Cardiac muscle cell (in vitro differentiated cells and primary cell): ENCODE measurements at regions not wholly inside any gene's neighbourhood (a gene's known extent, or its start where the extent isn't known, plus 50 kb on each side); places are given as distances from the start of the nearest gene placed in this dataset.

Experiments used
- DNase-seq, 2 donors: peaks; one replicate each; pipeline versions ENCODE4 v3.0.0 to v3.0.0-alpha.2; 2010 to 2017; ENCODE audit warnings: low read depth in 1 of 2, low spot score in 1 of 2
- H3K27ac ChIP-seq: fragments of 200-600 bp; sonication (generic); 2 replicates; pipeline ENCODE4 v1.5.1; 2016
- H3K27me3 ChIP-seq: fragments of 200-600 bp; sonication (generic); 2 replicates; pipeline ENCODE4 v1.6.0; 2016; ENCODE audit warnings: control low read depth
- H3K36me3 ChIP-seq: fragments of 200-600 bp; sonication (generic); 2 replicates; pipeline ENCODE4 v1.5.1; 2016; ENCODE audit warnings: control low read depth
- H3K4me1 ChIP-seq: fragments of 200-600 bp; sonication (generic); 2 replicates; pipeline ENCODE4 v1.8.1; 2017; ENCODE audit warnings: low read depth, mild to moderate bottlenecking, mixed run types
- H3K4me3 ChIP-seq: fragments of 200-600 bp; sonication (generic); 2 replicates; pipeline ENCODE4 v1.5.1; 2016; ENCODE audit warnings: mild to moderate bottlenecking
- H3K9me3 ChIP-seq: fragments of 200-600 bp; sonication (generic); 2 replicates; pipeline ENCODE4 v1.5.1; 2017; ENCODE audit warnings: low read depth, mild to moderate bottlenecking, control low read depth
- CTCF ChIP-seq: IDR thresholded peaks from 2 replicates; pipeline ENCODE4 v1.5.1; 2012; ENCODE audit warnings: low read depth, mild to moderate bottlenecking, low read length

DNA sequence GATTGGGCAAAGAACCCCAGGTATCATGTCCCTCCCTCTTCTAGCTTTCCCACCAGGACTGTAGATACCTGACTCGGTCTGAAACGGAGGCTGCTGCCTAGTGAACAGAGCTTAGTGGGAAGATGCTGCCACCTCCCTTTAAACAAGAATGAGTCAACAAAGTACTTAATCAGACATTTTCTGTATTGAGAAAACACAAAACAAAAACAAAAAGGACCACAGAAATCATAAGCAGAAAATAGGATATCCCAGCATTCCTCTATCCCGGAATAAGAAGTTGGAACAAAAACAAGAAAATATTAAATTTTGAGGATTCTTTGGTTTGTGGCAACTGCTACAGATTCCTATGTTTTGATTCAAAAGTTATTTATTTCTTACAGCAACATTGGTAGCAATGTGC is 51.7 kb upstream of the COL8A1 start:
- H3K4me3 ChIP-seq = no peak overlapping the region
- no peaks in the 10 kb centered on the region for H3K9me3 ChIP-seq
- H3K4me1 ChIP-seq = no peaks in the 10 kb centered on the region
- no peaks in the 10 kb centered on the region for H3K27me3 ChIP-seq
- DNase-seq = no peak
- no peak for TF ChIP-seq CTCF
- H3K36me3 ChIP-seq = no peaks in the 10 kb centered on the region
- H3K27ac ChIP-seq = no peak overlapping the region

DNA sequence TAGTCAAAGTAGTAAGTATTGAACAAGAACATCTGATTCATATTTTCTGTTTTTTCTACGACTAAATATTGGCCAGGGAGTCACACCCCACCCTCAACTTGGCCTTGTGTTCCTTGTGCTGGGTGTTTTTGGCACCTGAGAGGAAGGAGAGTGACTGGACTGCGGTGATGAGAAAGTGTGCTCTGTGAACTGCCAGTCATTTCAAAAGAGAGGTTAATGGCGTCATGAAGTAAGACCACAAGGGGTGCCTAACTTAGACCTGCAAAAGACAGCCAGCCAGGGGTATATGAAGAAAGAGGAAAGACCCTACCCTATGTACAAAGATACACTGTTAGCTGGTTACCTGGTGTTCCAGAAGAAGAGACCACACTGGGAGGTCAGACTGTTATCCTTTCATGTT is 58.4 kb upstream of the COL8A1 start:
- no peak for TF ChIP-seq CTCF
- Histone ChIP-seq H3K27me3 (no peaks in the 10 kb centered on the region), H3K9me3 (no peaks in the 10 kb centered on the region), H3K27ac (no peak overlapping the region), H3K36me3 (no peaks in the 10 kb centered on the region), H3K4me1 (no peaks in the 10 kb centered on the region), H3K4me3 (no peak overlapping the region)
- no peak for DNase-seq

DNA sequence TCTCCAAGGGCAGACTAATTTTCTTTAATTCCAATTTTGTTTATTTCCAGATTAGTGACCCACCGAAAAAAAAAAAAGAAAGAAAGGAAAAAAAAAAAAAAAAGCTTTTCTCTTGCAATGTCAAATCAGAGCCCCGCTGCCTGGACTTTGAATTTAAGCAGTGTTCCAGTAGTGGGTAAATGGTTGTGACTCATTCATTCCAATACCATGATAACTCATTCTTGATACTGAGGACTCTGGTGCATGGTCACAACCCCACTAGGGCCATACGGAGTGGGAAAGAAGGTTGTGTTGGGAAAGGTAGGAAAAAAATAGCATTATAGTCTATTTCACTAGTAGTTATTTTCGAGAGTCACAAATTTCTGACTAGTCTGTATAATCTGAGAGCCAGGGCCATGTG is 59.1 kb upstream of the COL8A1 start:
- no peaks in the 10 kb centered on the region for H3K4me1 ChIP-seq
- no peaks in the 10 kb centered on the region for H3K9me3 ChIP-seq
- DNase-seq = peak in 1 of 2 donors; percentile 70
- no peak for TF ChIP-seq CTCF
- no peaks in the 10 kb centered on the region for H3K36me3 ChIP-seq
- no peak overlapping the region for H3K4me3 ChIP-seq
- no peaks in the 10 kb centered on the region for H3K27me3 ChIP-seq
- no peak overlapping the region for H3K27ac ChIP-seq

DNA sequence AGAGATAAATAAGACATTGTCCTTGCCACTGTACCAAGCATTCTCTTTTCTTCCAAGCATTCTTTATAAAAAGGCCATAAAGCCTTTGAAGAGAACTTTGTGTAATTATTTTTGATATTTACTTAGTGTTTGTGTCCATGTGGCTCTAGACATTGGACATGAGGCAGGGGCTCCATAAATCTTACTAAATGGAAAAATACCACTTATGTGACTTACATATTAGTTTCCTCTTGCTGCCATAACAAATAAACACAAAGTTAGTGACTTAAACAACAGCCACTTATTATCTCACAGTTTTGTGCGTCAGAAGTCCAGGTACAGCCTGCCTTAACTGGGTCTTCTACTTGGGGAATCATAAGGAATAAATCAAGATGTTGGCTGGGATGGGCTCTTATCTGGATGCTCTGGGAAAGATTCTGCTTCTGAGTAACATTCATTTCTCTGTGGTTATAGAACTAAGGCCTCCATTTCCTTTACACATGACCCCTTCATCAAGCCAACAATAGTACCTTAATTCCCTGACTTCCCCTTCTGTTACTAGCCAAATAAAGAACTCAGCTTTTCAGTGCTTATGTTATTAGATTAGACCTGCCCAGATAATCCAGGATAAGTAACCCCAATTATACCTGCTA is 59.9 kb upstream of the COL8A1 start:
- Histone ChIP-seq H3K36me3 (no peaks in the 10 kb centered on the region), H3K27ac (no peak overlapping the region), H3K9me3 (no peaks in the 10 kb centered on the region), H3K27me3 (no peaks in the 10 kb centered on the region), H3K4me3 (no peak overlapping the region), H3K4me1 (no peaks in the 10 kb centered on the region)
- peak in 1 of 2 donors; percentile 17 for DNase-seq
- TF ChIP-seq CTCF = no peak

GRCh38 chr3:99576904-99577559 is 61.4 kb upstream of the COL8A1 start:
- Histone ChIP-seq H3K9me3 (no peaks in the 10 kb centered on the region), H3K27me3 (no peaks in the 10 kb centered on the region), H3K4me1 (no peaks in the 10 kb centered on the region), H3K27ac (no peak overlapping the region), H3K4me3 (no peak overlapping the region), H3K36me3 (no peaks in the 10 kb centered on the region)
- no peak for TF ChIP-seq CTCF
- DNase-seq = peak in 1 of 2 donors; percentile 17
